SU-DHL-6 (cell line): ENCODE measurements at regions not wholly inside any gene's neighbourhood (a gene's known extent, or its start where the extent isn't known, plus 50 kb on each side); places are given as distances from the start of the nearest gene placed in this dataset.

Source experiments
- H2AFZ ChIP-seq: fragments of 200-600 bp; sonication (generic); 2 replicates; pipeline ENCODE4 v1.6.1; 2014; ENCODE audit warnings: low read depth, mild to moderate bottlenecking, moderate library complexity, mixed read lengths, antibody characterized with exemption, low read length; ENCODE audit not compliant: severe bottlenecking
- H3F3A ChIP-seq: fragments of 200-600 bp; shearing (Covaris generic); 2 replicates; pipeline ENCODE4 v1.6.0; 2016; ENCODE audit warnings: antibody characterized with exemption, mild to moderate bottlenecking; ENCODE audit not compliant: insufficient read depth
- H3K27ac ChIP-seq: fragments of 200-600 bp; sonication (generic); 2 replicates; pipeline ENCODE4 v1.5.1; 2016; ENCODE audit warnings: low read depth, mild to moderate bottlenecking, low read length, moderate library complexity, mixed read lengths
- H3K27me3 ChIP-seq: fragments of 200-600 bp; sonication (generic), shearing (Covaris generic); 2 replicates; pipeline ENCODE4 v1.6.0; 2014; ENCODE audit warnings: mild to moderate bottlenecking, low read length
- H3K36me3 ChIP-seq: fragments of 200-600 bp; sonication (generic); 2 replicates; pipeline ENCODE4 v1.6.1; 2014; ENCODE audit warnings: mild to moderate bottlenecking, low read length, mixed read lengths
- H3K4me2 ChIP-seq: fragments of 300-600, 200-600 bp; shearing (Covaris generic), sonication (generic); 2 replicates; pipeline ENCODE4 v1.6.0; 2014; ENCODE audit warnings: low read length, low read depth, mild to moderate bottlenecking; ENCODE audit not compliant: poor library complexity, severe bottlenecking
- H3K4me3 ChIP-seq: fragments of 200-600 bp; sonication (generic); 2 replicates; pipeline ENCODE4 v1.5.1; 2014; ENCODE audit warnings: antibody characterized with exemption, low read length, mild to moderate bottlenecking, mixed read lengths; ENCODE audit not compliant: insufficient read depth, poor library complexity, severe bottlenecking
- H3K79me2 ChIP-seq: fragments of 200-600 bp; sonication (generic); 2 replicates; pipeline ENCODE4 v1.6.1; 2014; ENCODE audit warnings: mild to moderate bottlenecking, low read length, moderate library complexity; ENCODE audit not compliant: insufficient read depth
- H3K9ac ChIP-seq: fragments of 200-600 bp; sonication (generic); 2 replicates; pipeline ENCODE4 v1.7.0; 2014; ENCODE audit warnings: mild to moderate bottlenecking, low read length
- H3K9me2 ChIP-seq: fragments of 200-600 bp; sonication (generic); replicated peaks from 2 replicates; pipeline ENCODE4 v1.6.1; 2014; ENCODE audit warnings: low read length; ENCODE audit not compliant: insufficient read depth
- H3K9me3 ChIP-seq: fragments of 200-600 bp; sonication (generic); 2 replicates; pipeline ENCODE4 v1.6.1; 2014; ENCODE audit warnings: low read length, mixed read lengths; ENCODE audit not compliant: insufficient read depth
- H4K20me1 ChIP-seq: fragments of 200-600 bp; sonication (generic); 2 replicates; pipeline ENCODE4 v1.6.1; 2014; ENCODE audit warnings: low read depth, mild to moderate bottlenecking, antibody characterized with exemption, low read length, moderate library complexity, mixed read lengths
- EZH2phosphoT487 ChIP-seq: fragments of 200-600 bp; sonication (generic), shearing (Covaris generic); conservative IDR thresholded peaks from 2 replicates; pipeline ENCODE4 v1.6.1; 2018; ENCODE audit warnings: mild to moderate bottlenecking, antibody characterized with exemption, low read length, moderate library complexity, mixed read lengths
- TF ChIP-seq, protein P1 (sequence below): fragments of 200-600 bp; sonication (generic); IDR thresholded peaks from one replicate; pipeline ENCODE4 v1.5.1; 2017; ENCODE audit warnings: antibody characterized with exemption, mild to moderate bottlenecking, low read length, moderate library complexity; ENCODE audit not compliant: insufficient read depth, poor library complexity, severe bottlenecking

DNA sequence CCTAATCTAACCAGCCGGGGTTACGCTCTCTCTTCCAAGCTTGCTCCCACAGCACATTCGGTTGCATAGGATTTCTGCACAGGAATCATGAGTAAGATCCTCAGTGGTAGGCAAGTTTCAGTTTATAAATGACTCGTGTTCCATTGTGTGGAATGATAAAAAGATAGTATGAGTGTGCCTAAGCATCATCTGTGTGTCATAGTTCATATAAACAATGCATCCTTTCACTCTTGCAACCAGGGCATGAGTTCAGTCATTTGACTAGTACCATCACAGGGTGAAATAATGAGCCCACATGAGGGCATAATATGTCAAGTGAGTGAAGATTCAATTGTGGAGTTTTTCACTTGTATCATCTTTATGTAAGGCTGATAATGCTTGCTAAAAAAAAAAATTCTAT lies 417.1 kb upstream of the CDH2 start:
- H3F3A ChIP-seq: no peaks in the 10 kb centered on the region
- no peak overlapping the region for H2AFZ ChIP-seq
- H3K9me3 ChIP-seq: peaks cover 6% of the 10 kb centered on the region; the same call in 1 of the 2 replicates
- no peaks in the 10 kb centered on the region for H3K9me2 ChIP-seq
- no peaks in the 10 kb centered on the region for H3K36me3 ChIP-seq
- H3K4me2 ChIP-seq: no peak overlapping the region
- H3K4me3 ChIP-seq: no peak overlapping the region
- no peak for TF ChIP-seq EZH2phosphoT487
- TF ChIP-seq, protein P1, sequence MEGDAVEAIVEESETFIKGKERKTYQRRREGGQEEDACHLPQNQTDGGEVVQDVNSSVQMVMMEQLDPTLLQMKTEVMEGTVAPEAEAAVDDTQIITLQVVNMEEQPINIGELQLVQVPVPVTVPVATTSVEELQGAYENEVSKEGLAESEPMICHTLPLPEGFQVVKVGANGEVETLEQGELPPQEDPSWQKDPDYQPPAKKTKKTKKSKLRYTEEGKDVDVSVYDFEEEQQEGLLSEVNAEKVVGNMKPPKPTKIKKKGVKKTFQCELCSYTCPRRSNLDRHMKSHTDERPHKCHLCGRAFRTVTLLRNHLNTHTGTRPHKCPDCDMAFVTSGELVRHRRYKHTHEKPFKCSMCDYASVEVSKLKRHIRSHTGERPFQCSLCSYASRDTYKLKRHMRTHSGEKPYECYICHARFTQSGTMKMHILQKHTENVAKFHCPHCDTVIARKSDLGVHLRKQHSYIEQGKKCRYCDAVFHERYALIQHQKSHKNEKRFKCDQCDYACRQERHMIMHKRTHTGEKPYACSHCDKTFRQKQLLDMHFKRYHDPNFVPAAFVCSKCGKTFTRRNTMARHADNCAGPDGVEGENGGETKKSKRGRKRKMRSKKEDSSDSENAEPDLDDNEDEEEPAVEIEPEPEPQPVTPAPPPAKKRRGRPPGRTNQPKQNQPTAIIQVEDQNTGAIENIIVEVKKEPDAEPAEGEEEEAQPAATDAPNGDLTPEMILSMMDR: no peak
- no peaks in the 10 kb centered on the region for H3K27me3 ChIP-seq
- no peaks in the 10 kb centered on the region for H4K20me1 ChIP-seq
- no peak overlapping the region for H3K27ac ChIP-seq
- H3K79me2 ChIP-seq: no peaks in the 10 kb centered on the region
- H3K9ac ChIP-seq: no peak overlapping the region

DNA sequence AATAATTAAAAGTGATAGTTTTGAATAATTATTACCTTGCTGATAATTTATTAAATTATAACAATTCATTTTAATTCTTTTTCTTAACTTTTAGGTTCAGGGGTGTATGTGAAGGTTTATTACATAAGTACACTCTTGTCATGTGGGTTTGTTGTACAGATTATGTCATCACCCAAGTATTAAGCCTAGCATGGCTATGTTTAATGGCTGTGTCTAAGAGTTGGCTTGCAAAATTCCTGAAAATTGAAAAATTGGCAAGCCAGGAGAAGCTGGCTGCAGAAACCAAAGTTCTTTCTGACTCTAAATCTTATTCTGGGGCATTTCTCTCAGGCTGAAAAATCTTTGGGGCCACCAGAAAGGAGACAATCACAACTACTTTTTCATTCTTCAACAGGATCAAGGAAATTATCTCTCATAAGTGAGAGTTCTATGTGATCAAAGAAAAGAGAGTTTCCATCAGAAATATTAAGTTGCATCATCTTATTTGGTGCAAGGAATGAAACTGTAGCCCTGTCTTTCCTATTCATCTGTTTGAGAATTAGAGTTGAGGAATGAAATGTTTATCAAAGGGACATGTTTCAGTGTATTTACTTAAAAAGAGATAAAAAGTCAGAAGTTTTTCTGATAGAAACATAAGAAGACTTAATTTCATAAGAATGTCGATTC lies 412.1 kb upstream of the CDH2 start:
- Histone ChIP-seq H3K36me3 (no peaks in the 10 kb centered on the region), H3K27me3 (no peaks in the 10 kb centered on the region), H3K79me2 (no peaks in the 10 kb centered on the region), H2AFZ (no peak overlapping the region), H3K4me2 (no peak overlapping the region), H3K9me3 (no peaks in the 10 kb centered on the region), H3K4me3 (no peak overlapping the region), H3K9ac (no peak overlapping the region), H3F3A (no peaks in the 10 kb centered on the region), H3K9me2 (no peaks in the 10 kb centered on the region), H4K20me1 (no peaks in the 10 kb centered on the region), H3K27ac (no peak overlapping the region)
- TF ChIP-seq EZH2phosphoT487: no peak
- TF ChIP-seq, protein P1: no peak

DNA sequence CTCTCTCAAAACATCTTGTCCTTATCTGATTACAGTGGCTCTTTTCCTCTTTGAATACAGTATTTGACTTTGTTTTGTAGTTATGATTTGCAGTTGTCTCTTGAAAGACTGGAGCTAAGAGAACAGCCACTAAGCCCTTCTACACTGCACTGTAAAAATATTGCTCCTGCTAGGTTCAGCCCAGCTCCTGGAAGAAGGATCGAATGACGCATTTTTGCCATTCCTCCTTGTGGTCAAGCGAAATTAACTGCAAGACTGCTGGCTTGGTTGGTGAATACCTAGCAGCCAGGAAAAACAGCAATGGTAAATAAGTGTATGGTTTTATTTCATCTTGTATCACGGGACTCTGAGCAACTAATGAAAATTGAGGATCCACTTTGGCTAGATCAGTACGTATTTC lies 407.8 kb upstream of the CDH2 start:
- Histone ChIP-seq H3K27ac (no peak overlapping the region), H3K4me2 (no peak overlapping the region), H3K27me3 (no peaks in the 10 kb centered on the region), H3K9me3 (no peaks in the 10 kb centered on the region), H3K9me2 (no peaks in the 10 kb centered on the region), H3K36me3 (no peaks in the 10 kb centered on the region), H4K20me1 (no peaks in the 10 kb centered on the region), H3K4me3 (no peak overlapping the region), H3K9ac (no peak overlapping the region), H3F3A (no peaks in the 10 kb centered on the region), H3K79me2 (no peaks in the 10 kb centered on the region), H2AFZ (no peak overlapping the region)
- TF ChIP-seq, protein P1: no peak
- TF ChIP-seq EZH2phosphoT487: no peak
